Activated naive CD4-positive, alpha-beta T cell treated with Interleukin-2 at 50 U/mL for 16 hours (primary cell): ENCODE measurements at regions not wholly inside any gene's neighbourhood (a gene's known extent, or its start where the extent isn't known, plus 50 kb on each side); places are given as distances from the start of the nearest gene placed in this dataset.
"Not testable (repeated sequence)": the region's sequence is repeated elsewhere in the genome, so short reads cannot be mapped to it uniquely, and the experiment has no call there.

Experiments used
- DNase-seq: peaks from one replicate; pipeline ENCODE4 v3.0.0-alpha.2; 2020

DNA sequence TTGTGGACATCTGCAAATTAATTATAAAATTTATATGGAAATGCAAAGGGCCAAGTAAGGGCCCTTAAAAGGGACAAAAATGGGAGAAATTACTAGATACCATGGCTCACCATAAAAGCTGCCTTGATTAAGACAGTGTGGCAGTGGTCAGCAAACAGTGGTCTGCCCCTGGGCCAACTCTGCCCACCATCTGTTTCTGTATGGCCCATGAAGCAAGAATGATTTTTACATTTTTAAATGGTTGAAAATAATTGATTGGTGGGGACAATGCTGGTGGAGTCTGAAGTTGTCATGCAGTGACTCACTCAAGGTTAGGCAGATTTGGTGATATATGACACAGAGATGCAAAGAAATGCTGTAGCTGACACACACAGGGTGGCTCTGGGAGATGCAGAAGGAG is 295.6 kb downstream of the RTP5 start:
- DNase-seq: not testable (repeated sequence)

DNA sequence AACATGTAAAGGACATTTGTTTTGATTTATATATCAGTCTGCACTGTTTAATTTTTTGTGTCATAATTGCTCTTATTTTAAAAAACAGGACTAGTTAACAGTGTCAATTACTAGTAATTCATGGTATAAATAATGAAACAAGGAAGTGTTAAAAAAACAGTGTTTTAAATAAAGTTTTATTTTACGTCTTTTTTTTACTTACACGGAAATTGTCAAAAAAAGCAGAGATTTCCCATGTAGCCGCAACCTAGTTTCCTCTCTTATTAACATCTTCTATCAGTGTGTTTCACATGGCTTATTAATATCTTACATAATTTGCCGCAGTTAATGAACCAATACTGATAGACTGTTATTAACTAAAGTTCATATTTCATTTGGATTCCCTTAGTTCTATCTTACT is 301.8 kb downstream of the RTP5 start:
- DNase-seq: not testable (repeated sequence)
